HG03520 (cell line): ENCODE measurements at regions not wholly inside any gene's neighbourhood (a gene's known extent, or its start where the extent isn't known, plus 50 kb on each side); places are given as distances from the start of the nearest gene placed in this dataset.
A peak's percentile ranks its signal among the peaks of the same experiment; 100 is the strongest.
"Not testable (repeated sequence)": the region's sequence is repeated elsewhere in the genome, so short reads cannot be mapped to it uniquely, and the experiment has no call there.

Experiments
- ATAC-seq: cut with Tn5 transposase; IDR thresholded peaks from one replicate; pipeline ENCODE4 v1.9.1; 2021; ENCODE audit warnings: mild to moderate bottlenecking, moderate library complexity; ENCODE audit not compliant: unreplicated experiment

DNA sequence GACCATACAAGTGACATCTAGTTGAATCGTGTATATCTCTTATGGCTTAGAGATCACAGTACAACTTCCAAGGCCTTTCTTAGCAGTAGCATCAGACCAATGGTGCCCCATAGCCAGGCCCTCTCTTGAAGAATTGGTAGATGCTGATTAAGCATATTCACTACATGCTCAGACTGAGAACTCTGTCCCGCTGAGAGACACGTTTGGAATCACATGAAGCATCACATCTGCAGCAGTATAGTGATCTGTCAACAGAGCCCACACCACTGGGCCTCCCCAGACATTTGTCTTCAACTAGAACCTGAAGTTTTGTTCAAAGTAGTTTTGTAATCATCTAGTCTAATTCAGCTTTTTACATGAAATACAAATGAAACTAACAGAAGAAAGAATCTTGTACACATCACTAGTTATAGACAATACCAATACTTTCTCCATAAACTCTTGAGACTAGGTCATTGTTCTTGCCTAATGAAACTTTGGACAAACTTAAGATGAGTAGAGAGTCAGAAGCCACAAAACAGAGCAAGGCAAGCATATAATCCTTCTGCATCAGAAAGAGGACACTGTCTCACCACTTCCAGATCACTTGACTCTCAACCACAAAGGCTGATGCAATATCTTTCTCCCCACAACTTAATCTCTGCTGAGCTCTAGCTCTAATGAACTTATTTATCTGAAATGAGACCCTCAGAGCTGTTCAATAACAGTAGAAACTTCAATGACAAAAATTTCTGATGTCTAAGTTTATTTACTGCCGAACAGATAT is 182.7 kb downstream of the TBX18 start:
- peak; percentile 86 for ATAC-seq

DNA sequence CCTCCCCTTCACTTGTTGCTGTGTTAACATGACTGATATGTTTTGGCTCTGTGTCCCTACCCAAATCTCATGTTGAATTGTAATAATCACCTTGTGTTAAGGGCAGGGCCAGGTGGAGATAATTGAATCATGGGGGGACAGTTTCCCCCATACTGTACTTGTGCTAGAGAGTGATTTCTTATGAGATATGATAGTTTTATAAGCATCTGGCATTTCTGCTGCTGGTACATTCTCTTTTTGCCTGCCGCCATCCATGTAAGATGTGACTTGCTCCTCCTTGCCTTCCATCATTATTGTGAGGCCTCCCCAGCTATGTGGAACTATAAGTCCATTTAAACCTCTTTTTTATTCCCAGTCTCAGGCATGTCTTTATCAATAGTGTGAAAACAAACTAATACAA is 185.0 kb downstream of the TBX18 start:
- no peak for ATAC-seq

DNA sequence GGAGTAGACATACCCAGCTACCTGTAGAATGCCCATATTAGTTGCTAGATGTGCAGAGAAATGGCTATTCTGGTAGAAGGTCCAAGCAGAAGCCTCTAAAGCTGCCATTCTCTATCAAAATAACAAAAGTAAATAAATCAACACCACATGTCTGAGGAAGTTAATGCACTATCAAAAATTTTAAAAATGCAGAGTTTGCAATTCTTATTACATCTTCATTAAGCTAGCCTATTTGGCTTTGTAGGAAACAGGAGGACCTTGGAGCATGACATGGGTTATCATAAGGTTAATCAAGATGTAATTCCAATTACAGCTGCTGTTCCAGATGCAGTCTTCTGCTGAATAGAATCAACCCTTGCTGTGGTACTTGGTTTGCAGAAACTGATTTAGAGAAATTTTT is 188.4 kb downstream of the TBX18 start:
- ATAC-seq: no peak

DNA sequence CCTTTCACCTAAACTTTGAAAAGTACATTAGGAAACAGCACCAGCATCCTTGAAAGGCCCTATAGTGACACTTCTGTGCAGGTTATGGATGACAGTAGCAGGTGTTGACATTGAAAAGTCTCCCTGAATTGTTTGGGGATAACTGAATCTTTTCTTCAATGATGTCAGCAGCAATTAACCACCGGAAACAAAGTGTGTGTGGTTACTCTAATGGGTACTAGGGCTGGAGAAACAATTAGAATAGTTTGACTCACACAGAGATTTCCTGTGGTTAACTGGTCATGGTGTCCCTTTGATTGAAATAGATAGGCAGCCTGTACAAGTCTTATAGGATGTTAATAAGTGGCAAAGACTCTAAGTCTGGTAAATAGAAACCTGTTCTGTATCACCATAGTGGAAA is 189.1 kb downstream of the TBX18 start:
- peak; percentile 100 for ATAC-seq

DNA sequence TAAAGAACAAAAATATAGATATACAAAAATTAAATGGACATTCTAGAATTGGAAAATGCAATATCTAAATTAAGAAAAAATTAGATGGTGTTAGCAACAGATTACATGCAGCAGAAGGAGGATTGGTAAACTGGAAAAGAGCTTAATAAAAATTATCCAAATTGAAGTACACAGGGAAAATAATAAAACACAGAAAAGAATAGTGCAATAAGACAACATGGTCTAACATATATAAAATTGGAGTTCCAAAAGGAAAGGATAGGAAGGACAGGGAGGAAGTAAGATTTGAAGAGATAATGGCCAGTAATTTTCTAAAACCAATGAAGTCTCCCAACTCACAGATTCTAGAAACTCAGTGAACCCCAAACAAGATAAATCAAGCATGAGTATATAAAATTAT is 194.5 kb downstream of the TBX18 start:
- no peak for ATAC-seq

DNA sequence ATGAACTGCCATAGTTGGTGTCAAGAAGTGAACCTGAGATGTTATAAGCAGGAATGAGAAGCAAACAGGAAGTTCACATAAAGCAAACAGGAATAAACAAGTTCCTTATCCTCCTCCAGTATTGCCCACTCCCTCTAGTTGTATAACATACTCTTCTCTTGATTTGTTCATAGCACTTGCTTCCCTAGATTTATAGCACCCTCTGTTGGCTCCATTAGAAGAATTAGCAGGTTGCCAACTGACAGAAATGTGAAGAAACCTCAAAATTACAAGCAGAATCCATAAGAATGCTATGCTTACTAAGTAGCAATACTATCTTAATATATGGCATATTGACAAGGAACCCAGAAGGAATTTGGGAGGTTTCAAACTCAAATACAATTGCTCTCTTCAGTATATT is 195.4 kb downstream of the TBX18 start:
- no peak for ATAC-seq

DNA sequence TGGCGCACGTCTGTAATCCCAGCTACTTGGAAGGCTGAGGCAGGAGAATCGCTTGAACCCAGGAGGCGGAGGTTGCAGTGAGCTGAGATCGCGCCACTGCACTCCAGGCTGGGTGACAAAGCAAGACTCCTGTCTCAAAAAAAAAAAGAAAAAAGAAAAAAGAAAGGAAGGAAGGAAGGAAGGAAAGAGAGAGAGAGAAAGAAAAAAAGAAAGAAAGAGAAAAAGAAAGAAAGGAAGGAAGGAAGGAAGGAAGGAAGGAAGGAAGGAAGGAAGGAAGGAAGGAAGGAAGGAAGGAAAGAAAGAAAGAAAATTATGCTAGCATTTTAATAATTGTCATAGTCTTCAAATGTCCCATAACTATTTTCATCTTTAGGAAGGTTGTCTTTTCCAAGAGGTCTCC is 198.7 kb downstream of the TBX18 start:
- not testable (repeated sequence) for ATAC-seq

DNA sequence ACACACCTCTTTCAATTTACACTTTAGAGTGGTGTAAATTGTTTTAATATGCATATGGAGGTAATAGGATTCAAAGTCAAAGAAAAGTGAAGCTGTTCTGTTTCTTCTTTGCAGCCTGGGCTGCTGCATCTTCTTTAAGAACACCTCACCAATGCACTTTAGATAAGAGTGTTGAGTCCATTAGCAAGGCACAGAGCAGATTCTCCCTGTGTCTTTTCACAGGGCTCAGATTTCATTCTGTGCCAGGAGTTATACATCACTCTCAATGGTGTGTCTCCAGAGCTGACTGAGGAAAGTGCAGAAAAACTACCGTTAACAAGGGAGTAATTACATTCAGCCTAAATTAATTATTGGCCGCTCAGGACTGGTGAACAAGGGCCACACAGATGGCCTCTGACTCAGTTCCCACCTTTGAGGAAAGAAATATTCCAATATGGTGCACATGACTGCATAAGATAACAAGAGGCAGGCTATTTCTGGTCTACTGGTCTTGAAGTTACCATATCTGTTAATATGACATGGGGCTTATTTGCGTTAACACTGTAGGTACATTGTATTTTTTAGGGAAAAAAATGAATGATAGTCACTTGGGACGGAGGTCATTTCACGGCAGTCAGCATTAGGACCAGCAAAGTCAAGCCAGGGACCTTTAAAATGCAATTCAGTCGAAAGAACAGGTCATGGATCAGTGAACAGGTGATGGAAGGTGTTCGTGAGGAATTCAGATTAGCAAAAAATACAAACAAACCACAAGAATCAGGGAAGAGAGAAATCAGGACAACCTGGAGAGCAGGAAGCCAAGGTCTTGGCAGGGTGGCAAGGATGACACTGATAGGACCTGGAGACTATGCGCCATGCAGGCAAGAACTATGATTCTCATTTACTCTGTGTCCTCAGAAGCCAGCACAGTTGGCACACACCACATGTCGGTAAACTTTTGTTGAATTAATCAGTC is 203.7 kb downstream of the TBX18 start:
- ATAC-seq: no peak

DNA sequence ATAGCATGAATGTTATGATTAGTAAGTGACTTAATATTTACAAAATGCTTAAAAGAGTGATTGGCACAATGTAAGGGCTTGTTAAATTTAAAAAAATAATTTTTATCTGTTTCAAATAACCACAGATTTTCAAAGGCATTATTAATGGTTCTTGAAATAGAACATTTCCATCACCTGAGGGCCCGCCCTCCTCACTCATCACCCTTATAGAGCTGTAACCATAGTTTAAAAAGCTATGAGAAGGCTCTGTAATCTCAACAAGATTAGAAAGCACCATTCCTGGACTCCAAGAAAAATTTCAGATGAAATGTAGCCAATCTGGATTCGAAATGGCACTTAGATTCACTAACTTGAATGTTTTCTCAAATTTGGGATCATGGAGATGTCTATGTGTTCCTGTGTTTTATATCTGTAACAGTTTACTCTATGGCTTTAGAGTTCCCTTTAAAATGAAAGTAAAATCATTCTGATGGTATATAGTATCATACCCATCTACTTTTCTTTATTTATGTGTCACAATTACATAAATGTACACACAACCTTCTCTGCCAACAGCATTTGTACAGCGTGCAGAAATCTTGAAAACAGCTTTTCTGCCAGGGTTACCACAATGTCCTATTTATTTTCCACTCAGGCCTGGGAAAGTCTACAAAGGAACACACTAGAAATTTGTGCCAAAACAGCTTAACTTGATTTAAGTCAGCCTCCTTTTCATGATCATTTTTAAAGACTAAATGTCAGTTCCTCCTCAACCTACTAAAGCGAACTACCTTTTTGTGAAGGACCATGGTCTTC is 207.7 kb downstream of the TBX18 start:
- no peak for ATAC-seq

DNA sequence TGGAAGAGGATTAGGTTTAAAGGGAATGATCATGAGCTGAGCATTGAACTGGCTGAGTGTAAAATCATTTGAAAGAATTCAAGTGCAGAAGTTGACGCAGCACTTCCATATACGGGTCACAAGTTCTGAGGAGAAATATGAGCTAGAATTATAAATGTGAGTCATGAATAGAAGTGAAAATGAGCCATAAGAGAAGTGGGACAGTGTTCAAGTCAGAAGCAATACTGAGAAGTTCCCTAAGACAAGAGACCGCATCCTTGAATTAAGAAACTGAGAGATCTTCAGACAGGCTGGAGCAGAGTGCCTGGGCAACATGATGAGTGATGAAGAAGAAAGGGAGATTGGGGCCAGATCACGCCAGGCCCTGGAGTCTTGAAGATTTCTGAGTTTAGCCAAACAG is 209.7 kb downstream of the TBX18 start:
- ATAC-seq: no peak

DNA sequence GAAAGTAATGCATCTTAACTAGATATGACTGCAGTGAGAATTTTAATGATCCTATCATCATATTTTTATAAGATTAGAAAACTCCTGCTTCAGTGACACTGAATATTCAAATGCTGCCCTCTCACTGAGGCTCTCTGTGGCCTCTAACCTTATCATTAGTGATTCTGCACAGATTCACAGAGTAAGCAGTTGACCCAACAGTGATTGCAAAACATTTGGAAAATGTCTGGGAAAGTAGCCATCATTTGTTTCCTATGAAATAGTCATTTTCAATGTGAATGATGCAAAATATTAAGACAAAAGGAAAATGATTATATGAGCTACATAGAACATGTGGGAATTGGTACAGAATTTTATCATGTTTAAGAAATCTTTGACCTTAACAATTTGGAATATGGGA is 210.3 kb downstream of the TBX18 start:
- ATAC-seq: no peak

DNA sequence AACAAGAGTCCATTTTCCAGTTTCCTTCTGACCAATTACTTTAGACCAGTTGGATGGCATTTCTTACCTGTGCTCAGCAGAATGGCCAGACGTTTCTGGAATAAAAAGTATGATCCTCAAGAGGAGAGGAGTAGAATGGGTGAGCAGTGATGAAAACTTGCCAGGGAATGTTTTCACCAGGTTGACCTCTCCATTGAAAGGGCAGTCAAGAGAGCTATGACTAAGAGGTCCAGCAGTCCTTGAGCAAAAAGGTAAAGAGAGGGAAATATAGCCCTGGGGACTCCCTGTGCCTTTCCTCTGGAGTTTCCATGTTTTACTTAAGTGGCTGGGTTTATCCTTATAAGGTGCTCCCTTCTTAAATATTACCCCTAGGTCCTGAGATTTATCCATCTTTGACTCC is 210.9 kb downstream of the TBX18 start:
- no peak for ATAC-seq

DNA sequence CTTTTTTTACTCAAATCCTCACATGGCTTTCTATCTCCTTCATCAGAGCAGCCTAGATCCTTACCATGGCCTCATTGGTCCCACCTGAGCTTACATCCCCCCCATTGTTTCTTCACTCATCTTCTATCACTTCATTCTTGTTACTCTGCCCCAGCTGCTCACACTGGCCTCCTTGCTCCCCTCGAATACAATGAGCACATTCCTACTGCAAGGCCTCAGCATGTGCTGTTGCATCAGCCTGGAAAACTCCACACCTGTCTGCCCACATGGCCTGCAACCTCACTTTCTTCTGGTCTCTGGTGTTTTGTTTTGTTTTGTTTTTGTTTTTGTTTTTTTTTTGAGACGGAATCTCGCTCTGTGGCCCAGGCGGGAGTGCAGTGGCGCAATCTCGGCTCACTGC is 212.6 kb downstream of the TBX18 start:
- no peak for ATAC-seq

DNA sequence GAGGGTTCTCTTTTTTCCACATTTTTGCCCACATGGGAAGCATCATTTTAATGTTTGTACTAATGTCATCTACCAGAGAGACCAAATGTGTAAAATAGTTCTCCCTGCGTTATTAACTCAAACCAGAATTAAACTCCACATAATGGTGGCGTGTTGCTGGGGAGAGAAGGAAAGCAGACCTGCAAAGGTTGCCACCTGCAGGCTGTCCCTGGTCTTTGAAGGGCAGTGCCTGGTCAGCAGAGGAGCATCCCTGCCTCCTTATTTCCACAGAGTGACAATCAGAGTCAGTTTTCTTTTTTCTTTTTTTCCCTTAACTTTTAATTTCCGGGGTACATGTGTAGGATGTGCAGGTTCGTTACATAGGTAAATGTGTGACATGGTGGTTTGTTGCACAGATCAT is 214.5 kb downstream of the TBX18 start:
- no peak for ATAC-seq

DNA sequence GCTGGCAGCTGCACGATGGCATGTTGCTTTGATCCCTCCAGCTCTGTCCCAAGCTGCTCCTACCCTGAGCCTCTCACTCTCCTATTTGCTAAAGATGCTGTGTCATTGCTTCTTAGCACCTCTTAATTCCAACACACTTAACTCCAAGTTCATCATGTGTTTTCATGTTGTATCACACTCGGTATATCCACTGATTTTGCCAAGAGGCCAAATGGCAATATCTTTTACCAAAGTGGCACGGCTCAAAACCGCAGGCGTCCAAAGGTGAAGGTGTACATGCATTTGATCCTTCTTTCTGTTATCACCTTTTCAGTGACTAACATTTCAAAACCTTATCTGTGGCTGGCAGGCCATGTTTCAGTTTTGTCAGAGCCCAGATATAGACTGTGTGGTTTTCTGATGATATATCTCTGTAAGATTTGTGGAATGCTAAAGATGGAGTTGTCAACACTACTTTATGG is 217.0 kb downstream of the TBX18 start:
- ATAC-seq: no peak

DNA sequence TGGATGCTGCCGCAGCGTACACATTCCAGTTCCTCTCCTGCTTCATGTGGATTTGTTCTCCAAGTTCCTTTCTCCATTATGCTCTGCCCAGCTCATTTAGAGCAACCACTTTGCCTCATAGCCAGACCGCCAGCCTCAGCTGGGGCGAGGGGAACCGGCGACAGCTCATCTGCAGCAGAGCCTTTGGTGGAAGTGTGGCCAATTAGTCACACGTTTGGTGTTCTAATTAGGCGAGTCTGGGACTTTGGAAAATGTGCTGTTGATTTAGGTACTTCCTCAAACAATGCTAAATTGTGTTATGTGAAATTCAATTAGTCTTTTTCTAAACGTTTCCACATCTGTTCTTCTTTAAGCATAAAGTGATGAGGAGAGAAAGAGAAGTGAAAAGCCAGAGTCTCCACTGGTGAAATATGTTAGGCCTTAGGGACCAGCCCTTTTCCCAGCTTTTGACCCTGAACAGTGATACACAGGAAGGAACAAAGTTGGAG is 217.9 kb downstream of the TBX18 start:
- ATAC-seq: no peak

DNA sequence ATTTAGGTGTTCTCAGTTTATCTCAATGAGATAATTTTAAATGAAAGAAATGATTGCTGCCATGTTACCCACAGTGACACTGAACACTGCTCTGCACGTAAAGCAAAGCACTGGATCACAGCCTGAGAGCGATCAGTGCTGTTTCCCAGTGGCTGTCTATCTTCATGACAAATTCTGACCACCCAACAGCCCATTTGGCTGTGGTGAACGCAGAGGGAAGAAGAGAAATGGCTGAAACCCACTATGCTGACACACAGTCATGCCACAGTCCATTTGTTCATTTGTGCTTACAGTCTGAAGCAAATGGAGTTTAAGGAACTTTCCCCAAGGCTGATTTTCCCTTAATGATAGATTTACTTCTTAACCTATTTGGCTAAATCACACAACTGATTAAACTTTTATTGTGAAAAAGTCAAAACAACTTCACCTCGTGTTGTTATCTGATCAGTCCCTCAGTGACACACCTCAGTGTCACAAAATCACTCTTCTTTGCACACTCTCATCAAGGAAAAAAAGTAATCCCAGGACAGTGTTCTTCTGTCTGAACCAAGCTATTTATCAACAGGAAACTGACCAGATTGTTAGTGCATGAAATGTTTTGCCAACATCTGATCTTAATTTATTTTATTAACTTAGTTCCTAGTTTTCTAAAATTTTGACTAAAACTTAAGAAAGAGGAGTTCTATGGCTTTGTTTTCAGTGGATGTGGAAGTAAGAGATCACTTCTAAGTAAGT is 225.1 kb downstream of the TBX18 start:
- ATAC-seq: no peak

DNA sequence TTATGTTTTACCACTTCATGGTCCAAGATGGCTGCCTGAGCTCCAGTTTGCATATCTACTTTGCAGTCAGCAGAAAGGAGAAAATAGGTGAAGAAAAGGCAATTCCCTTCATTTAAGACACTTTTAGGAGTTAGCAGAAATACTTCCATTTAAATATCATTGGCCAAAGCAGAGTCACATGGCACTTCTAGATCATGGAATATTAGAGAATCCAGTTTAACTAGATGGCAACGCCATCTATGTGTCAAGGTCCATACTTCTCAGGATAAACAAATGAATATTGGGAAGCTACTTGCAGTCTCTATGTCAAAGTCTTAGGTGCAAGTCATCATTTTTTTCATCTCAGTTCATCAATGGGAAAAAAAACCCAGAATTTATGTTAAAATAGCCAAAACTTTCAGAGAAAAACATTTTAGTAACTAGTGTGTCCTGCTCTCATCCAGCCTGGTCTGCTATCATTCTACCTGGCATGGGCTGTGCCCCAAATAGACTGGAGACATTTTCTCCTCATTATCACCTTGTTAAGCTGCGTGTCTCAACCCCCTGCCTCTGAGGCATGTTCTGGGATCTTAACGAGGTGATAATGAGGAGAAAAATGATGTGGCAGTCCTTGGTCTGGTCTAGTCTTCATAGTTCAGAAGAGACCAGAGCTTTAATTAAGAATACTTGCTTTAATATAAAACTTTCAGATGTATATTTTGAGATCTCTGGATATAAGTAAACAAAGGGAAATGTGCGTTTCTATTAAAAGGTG is 227.3 kb downstream of the TBX18 start:
- ATAC-seq: no peak

DNA sequence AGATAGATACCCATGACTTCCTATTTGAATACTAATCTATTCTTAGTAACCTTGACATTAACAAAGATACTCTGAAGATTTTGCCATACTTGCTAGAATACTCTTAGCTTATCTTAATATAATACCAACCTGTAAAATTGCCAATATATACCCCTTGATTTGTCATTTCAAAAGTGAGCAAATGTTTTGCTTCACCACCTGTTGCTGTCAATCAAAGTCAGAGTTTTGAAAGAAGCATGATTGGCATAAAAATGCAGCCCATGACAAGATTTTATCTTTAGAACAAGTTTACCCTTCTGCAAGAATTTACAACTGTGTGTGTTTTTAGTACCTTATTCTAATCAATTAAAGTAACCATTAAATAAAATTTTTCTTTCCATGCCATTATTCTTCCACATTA is 236.2 kb downstream of the TBX18 start:
- no peak for ATAC-seq

DNA sequence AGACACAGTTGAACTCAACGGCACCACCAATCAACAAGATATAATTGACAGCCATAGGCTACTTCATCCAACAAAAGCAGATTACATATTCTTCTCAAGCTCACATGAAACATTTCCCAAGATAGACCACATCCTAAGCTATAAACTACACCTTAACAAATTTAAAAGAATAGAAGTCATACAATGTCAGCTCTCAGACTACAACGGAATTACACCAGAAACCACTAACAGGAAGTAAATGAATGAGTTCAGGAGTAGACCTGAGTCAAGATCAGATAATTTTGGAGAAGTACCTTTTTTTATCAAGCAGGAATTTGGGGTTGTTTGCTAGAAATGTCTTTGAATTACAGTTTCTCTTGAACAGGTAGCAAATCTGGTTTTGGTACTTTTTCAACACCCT is 237.8 kb downstream of the TBX18 start:
- ATAC-seq: no peak
